Liver (tissue), 8 donors: ENCODE measurements at regions not wholly inside any gene's neighbourhood (a gene's known extent, or its start where the extent isn't known, plus 50 kb on each side); places are given as distances from the start of the nearest gene placed in this dataset.

Experiments used
- DNase-seq: peaks from one replicate; pipeline ENCODE4 v3.0.0-alpha.2; 2017; ENCODE audit warnings: low spot score
- H3K27ac ChIP-seq, 2 donors: one replicate each; pipeline ENCODE4 v1.7.0; 2013; ENCODE audit warnings: inconsistent platforms in 2 of 2, low read length in 2 of 2, control low read depth in 1 of 2, low read depth in 1 of 2, mild to moderate bottlenecking in 1 of 2
- H3K27me3 ChIP-seq, 4 donors: one replicate each; pipeline versions ENCODE4 v1.6.1 to v1.7.0; 2013; ENCODE audit warnings: low read length in 3 of 4, inconsistent platforms in 1 of 4, mild to moderate bottlenecking in 1 of 4, moderate library complexity in 1 of 4; ENCODE audit not compliant: control insufficient read depth in 4 of 4, insufficient read depth in 4 of 4
- H3K36me3 ChIP-seq, 4 donors: one replicate each; pipeline versions ENCODE4 v1.6.1 to v1.7.0; 2013; ENCODE audit warnings: low read length in 3 of 4, mild to moderate bottlenecking in 3 of 4, low read depth in 1 of 4, moderate library complexity in 1 of 4; ENCODE audit not compliant: control insufficient read depth in 4 of 4, insufficient read depth in 3 of 4
- H3K4me1 ChIP-seq, 4 donors: one replicate each; pipeline versions ENCODE4 v1.6.1 to v1.7.0; 2013; ENCODE audit warnings: low read length in 3 of 4, mild to moderate bottlenecking in 3 of 4, moderate library complexity in 1 of 4; ENCODE audit not compliant: control insufficient read depth in 4 of 4, insufficient read depth in 4 of 4
- H3K4me3 ChIP-seq, 3 donors: one replicate each; pipeline versions ENCODE4 v1.6.1 to v1.7.0; 2013; ENCODE audit warnings: low read length in 3 of 3, control low read depth in 1 of 3, low read depth in 1 of 3, mild to moderate bottlenecking in 1 of 3
- H3K9ac ChIP-seq, 2 donors: one replicate each; pipeline ENCODE4 v1.7.0; 2013; ENCODE audit warnings: low read length in 2 of 2, mild to moderate bottlenecking in 2 of 2, moderate library complexity in 2 of 2, control low read depth in 1 of 2, low read depth in 1 of 2
- H3K9me3 ChIP-seq, 4 donors: one replicate each; pipeline versions ENCODE4 v1.6.1 to v1.7.0; 2013; ENCODE audit warnings: low read length in 3 of 4; ENCODE audit not compliant: control insufficient read depth in 4 of 4
- ATF3 ChIP-seq: IDR thresholded peaks from 2 replicates; pipeline ENCODE4 v1.6.1; 2016; ENCODE audit warnings: antibody characterized with exemption
- CTCF ChIP-seq: fragments of 150-350 bp; IDR thresholded peaks from 2 replicates; pipeline ENCODE4 v1.5.1; 2017; ENCODE audit warnings: improper control_type of control experiment, low read depth, low read length; ENCODE audit not compliant: missing input control
- EGR1 ChIP-seq, 2 donors: IDR thresholded peaks; 2 replicates each; pipeline ENCODE4 v1.6.1; 2016 to 2018; ENCODE audit warnings: antibody characterized with exemption in 2 of 2, low read depth in 2 of 2
- FOXA1 ChIP-seq: IDR thresholded peaks from 2 replicates; pipeline ENCODE4 v1.6.1; 2016; ENCODE audit warnings: antibody characterized with exemption
- FOXA2 ChIP-seq: IDR thresholded peaks from 2 replicates; pipeline ENCODE4 v1.6.1; 2016; ENCODE audit warnings: antibody characterized with exemption
- GABPA ChIP-seq, 2 donors: IDR thresholded peaks in 1 of 2; conservative IDR thresholded peaks in 1 of 2; 2 replicates each; pipeline ENCODE4 v1.6.1; 2016; ENCODE audit warnings: antibody characterized with exemption in 2 of 2, mild to moderate bottlenecking in 1 of 2, moderate library complexity in 1 of 2
- HNF4A ChIP-seq, 2 donors: conservative IDR thresholded peaks; 2 replicates each; pipeline ENCODE4 v1.6.1; 2016; ENCODE audit warnings: antibody characterized with exemption in 2 of 2, mild to moderate bottlenecking in 2 of 2
- HNF4G ChIP-seq: IDR thresholded peaks from 2 replicates; pipeline ENCODE4 v1.6.1; 2016; ENCODE audit warnings: antibody characterized with exemption
- JUND ChIP-seq, 2 donors: IDR thresholded peaks; 2 replicates each; pipeline ENCODE4 v1.6.1; 2016; ENCODE audit warnings: antibody characterized with exemption in 2 of 2
- MAX ChIP-seq: IDR thresholded peaks from 2 replicates; pipeline ENCODE4 v1.6.1; 2016; ENCODE audit warnings: antibody characterized with exemption
- NR2F2 ChIP-seq: IDR thresholded peaks from 2 replicates; pipeline ENCODE4 v1.6.1; 2016; ENCODE audit warnings: antibody characterized with exemption
- RAD21 ChIP-seq, 2 donors: IDR thresholded peaks; 2 replicates each; pipeline ENCODE4 v1.6.1; 2016; ENCODE audit warnings: antibody characterized with exemption in 2 of 2, mild to moderate bottlenecking in 2 of 2
- REST ChIP-seq: IDR thresholded peaks from 2 replicates; pipeline ENCODE4 v1.6.1; 2016; ENCODE audit warnings: antibody characterized with exemption, mild to moderate bottlenecking
- RXRA ChIP-seq, 2 donors: IDR thresholded peaks; 2 replicates each; pipeline ENCODE4 v1.6.1; 2017 to 2018; ENCODE audit warnings: antibody characterized with exemption in 2 of 2, mild to moderate bottlenecking in 1 of 2
- SP1 ChIP-seq: IDR thresholded peaks from 2 replicates; pipeline ENCODE4 v1.6.1; 2018; ENCODE audit warnings: antibody characterized with exemption, mild to moderate bottlenecking
- TAF1 ChIP-seq: conservative IDR thresholded peaks from 2 replicates; pipeline ENCODE4 v1.6.1; 2016; ENCODE audit warnings: antibody characterized with exemption, mild to moderate bottlenecking
- YY1 ChIP-seq: IDR thresholded peaks from 2 replicates; pipeline ENCODE4 v1.6.1; 2016; ENCODE audit warnings: antibody characterized with exemption, mild to moderate bottlenecking
- ZBTB33 ChIP-seq: IDR thresholded peaks from 2 replicates; pipeline ENCODE4 v1.6.1; 2016; ENCODE audit warnings: antibody characterized with exemption
- WGBS: extraction: QIAGEN DNeasy Blood & Tissue Kit; methylation state at CpG from one replicate; pipeline ENCODE4 v1.1.7; 2013; 5-methylcytosine and 5-hydroxymethylcytosine counted together
- donor health status: healthy.
- donor health status: healthy.
- donor health status: healthy.
- donor health status: healthy.
- donor health status: healthy.

- DNase-seq = no peak
- Histone ChIP-seq H3K36me3 (no peaks in the 10 kb centered on the region), H3K9me3 (no peaks in the 10 kb centered on the region), H3K4me3 (no peak overlapping the region), H3K27me3 (no peaks in the 10 kb centered on the region), H3K27ac (peak overlapping the region; percentile 39 to 66), H3K4me1 (peaks cover 4 to 47% (median 23%) of the 10 kb centered on the region in 4 donors), H3K9ac (no peak overlapping the region)
- peak; percentile 11 for TF ChIP-seq CTCF
- TF ChIP-seq YY1 = peak; percentile 93
- TF ChIP-seq HNF4A (conservative IDR thresholded peaks at IDR 0.05) = peak; percentile 59 to 83
- peak; percentile 35 to 64 for TF ChIP-seq JUND (IDR thresholded peaks at IDR 0.05)
- no peak for TF ChIP-seq NR2F2
- TF ChIP-seq FOXA1 = peak; percentile 66
- peak in 1 of 2 donors; percentile 50 for TF ChIP-seq EGR1 (IDR thresholded peaks at IDR 0.05; ENCODE audit: low read depth in 2 of 2)
- TF ChIP-seq ATF3 = peak; percentile 34
- TF ChIP-seq RXRA (IDR thresholded peaks at IDR 0.05) = peak; percentile 70 to 88
- TF ChIP-seq FOXA2 = peak; percentile 43
- peak in 1 of 2 donors; percentile 19 for TF ChIP-seq GABPA (IDR thresholded peaks at IDR 0.05 in 1 of 2, conservative IDR thresholded peaks at IDR 0.05 in 1 of 2)
- TF ChIP-seq MAX = peak; percentile 86
- TF ChIP-seq TAF1 = no peak
- peak; percentile 63 to 76 for TF ChIP-seq RAD21 (IDR thresholded peaks at IDR 0.05)
- peak; percentile 9 for TF ChIP-seq HNF4G
- peak; percentile 80 for TF ChIP-seq REST
- TF ChIP-seq ZBTB33 = peak; percentile 62
- TF ChIP-seq SP1 = peak; percentile 77
- WGBS = 28% methylated on average over 5 of the region's 5 CpGs
Observed at GRCh38 chr1:213934649-213935048, 53.1 kb upstream of the PROX1 start.
